HG02885 (cell line): ENCODE measurements at regions not wholly inside any gene's neighbourhood (a gene's known extent, or its start where the extent isn't known, plus 50 kb on each side); places are given as distances from the start of the nearest gene placed in this dataset.

Experiments
- ATAC-seq: cut with Tn5 transposase; IDR thresholded peaks from one replicate; pipeline ENCODE4 v1.9.1; 2021; ENCODE audit warnings: mild to moderate bottlenecking; ENCODE audit not compliant: unreplicated experiment, poor library complexity

DNA sequence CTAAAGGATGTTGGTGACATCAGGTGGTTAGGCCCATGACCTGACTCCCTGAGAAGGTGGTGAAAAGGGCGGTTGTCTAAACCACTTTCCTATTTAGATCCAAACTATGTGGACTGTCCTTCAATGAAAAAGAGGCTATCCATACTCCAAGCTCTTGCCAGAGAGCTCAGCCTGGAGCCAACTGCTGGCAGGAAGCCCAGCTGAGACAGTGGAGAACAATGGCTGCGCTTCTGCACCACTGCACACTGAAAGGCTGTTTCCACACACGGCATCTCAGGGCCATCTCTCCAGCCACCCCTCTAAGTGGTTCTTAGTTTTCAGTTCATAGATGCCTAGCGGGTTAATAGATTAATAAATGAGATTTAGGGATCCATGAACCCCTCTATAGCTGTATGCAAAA is 488.8 kb upstream of the ZMIZ1 start:
- no peak for ATAC-seq

DNA sequence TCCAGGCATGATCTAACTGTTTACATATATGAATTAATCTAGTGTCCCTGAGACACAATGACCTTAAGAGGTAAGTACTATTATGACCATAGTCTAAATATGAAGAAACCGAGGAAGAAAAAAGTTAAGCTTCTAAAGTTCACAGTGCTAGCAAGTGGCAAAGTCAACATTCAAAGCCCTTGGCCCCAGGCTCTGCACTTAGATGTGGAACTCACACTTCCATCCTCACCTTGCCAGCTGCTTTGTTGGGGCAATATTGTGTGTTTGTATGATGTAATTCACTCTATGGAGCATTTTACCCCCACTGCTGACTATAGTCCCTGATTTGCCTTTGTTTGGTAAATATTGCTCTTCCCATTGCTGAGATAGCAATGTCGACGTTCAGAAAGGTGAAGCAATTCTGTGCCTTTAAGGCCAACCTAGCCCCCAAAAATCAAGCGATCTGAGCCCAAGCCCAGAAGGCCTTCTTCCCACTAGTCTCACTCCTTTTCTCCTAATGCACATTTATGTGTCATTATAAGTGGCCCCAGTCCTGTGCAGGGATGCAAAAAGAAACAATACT is 487.6 kb upstream of the ZMIZ1 start:
- ATAC-seq = no peak

DNA sequence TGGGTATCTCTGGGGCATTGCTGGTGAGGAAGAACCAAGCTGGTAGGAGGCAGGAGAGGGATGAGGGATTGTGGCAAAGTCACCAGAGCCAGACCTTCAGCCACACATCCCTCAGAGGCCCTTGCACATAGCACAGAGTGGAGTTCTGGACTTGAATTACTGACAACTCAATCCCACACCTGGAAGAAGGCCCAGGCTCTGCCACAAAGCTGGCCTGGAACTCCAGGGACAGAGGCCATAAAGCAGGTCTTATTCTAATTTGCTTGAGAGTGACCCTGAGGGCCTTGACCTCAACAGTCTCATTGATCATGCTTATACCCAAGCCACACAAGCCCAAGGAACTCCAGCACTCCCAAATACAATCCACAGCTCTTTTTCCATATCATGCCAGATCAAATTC is 486.2 kb upstream of the ZMIZ1 start:
- no peak for ATAC-seq

- no peak for ATAC-seq
These were observed 484.5 kb upstream of the ZMIZ1 start for GRCh38 chr10:78584266-78584665.

- ATAC-seq = no peak
These were observed 484.1 kb upstream of the ZMIZ1 start for GRCh38 chr10:78584681-78585080.

- no peak for ATAC-seq
These were observed 482.8 kb upstream of the ZMIZ1 start for GRCh38 chr10:78585952-78586351.

- ATAC-seq = no peak
These were observed 480.5 kb upstream of the ZMIZ1 start for GRCh38 chr10:78588194-78588811.

DNA sequence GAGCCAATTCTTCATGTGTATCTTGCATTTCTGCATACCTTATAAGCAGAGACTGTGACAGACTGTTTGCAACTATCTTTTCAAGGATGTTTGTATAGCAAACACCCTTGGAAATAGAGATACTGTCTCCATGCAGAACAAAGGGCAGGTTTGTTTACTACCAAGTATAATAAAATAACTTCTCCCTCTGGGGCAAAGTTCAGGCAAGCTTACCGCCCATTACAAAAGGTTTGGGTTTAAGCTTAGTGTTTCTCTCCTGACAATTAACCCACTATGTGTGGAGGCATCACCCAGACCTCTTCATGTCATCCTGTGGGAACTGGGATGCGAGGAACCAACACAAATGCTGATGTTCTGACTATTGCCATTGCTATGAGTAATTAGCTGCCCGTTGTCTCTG is 479.1 kb upstream of the ZMIZ1 start:
- no peak for ATAC-seq

DNA sequence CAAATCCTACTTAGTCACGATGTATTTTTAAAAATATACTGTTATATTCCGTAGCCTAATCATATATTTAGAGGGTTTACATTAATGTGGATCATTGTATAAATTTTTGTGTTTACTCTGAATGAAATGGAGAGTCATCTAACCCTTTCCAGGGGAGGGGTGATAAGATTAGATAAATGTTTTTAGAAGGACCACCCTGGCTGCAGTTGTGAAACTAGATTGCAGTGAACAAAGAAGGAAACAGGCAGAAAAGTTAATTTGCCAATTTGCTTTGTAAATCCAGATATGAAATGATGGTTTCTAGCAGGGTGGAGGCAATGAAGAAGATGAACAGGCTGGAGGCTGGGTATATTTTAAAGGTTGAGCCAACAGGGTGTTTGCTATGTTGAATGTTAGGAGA is 477.7 kb upstream of the ZMIZ1 start:
- no peak for ATAC-seq

GRCh38 chr10:78594559-78595268 is 474.1 kb upstream of the ZMIZ1 start:
- ATAC-seq = no peak

DNA sequence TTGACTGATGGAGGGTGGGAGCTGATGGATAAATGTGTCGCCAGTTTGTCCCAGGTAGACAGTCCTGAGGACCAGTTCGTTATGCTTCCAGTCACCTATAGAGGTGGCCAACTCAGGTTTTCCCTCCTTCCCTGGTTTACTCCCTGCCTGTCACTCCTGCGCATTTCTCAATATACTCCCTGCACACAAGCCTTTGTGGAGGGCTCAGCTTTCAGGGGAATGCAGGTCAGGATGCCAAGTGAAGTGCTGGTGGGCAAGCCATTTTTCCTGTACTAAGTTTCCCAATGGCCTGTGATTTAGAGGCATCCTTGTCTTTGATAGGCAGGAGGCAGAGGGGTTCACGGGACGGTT is 473.5 kb upstream of the ZMIZ1 start:
- ATAC-seq = no peak

GRCh38 chr10:78596556-78596955 is 472.2 kb upstream of the ZMIZ1 start:
- no peak for ATAC-seq

GRCh38 chr10:78597796-78598555 is 470.8 kb upstream of the ZMIZ1 start:
- no peak for ATAC-seq

DNA sequence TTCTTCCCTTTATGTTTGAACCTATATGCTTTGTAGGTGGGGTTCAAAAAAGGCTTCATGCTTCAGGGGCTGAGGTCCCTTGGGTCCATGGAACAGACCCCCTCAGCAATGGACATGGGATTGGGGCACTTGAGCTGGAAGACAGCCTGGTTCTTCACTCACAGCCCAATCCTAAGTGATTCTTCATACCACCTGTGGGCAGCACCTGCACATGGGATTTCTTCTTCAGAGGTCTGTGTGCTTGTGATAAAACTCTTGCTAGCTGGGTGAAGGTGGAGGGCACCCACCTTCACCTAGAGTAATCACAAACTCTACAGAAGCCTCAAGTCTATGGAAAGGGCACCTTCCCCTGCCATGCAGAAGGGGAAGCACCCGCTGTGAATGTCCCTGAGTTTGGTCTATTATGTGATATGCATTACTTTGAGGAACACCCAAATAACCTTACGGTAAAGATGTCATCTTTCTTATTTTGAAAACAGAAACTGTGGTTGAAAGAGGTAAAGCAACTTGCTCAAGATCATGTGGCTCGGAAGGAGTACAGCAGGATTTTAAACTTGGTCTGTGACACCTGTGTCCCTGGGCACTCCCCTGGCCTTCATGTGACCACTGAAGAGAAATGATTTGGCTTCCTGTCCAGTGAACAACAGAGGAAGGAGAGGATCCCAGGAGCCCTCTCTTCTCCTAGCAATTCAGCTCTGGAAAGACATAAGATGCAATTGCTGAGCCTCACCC is 469.5 kb upstream of the ZMIZ1 start:
- ATAC-seq = no peak

DNA sequence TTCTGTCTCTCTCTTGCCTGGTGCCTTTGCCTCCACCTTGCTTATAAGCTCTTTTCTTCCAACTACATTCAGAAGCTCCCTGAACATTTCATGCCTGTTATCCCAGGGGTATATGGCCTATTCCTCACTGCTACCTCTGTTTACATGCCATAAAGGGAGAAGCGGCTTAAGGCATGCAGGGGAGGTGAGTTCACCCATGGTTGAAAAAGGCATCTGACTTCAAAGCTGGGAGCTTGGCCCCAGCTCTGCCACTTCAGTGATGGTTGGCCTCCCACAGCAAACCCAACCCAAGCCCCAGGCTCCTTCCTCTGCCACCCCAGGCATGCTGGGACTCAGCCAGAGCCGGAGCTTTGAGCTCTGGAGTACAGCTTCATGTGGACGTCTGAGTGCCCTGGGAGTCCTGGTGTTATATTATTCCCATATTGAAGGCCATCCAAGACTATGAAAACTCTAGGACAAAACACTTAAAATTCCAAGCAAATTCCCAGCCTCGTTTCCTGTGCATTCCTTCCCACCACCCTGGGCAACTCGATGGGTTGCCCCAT is 468.6 kb upstream of the ZMIZ1 start:
- no peak for ATAC-seq

DNA sequence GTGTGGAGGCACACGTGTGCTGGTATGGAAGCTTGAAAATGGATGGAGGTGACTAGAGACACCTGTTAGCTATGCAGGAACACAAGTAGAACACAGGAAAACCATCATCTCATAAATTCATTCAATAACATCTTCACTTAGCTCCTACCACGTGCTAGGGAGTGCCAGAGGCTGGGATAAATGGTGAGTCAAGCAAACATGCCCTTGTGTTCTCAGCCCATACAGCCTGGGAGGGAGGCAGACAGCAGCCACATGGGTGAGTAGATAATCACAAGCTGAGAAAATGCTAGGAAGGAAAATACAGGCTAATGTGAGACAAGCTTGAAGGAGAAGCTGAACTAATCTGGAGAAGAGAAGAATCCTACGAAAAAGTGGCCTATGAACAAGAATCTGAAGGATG is 468.0 kb upstream of the ZMIZ1 start:
- ATAC-seq = no peak

DNA sequence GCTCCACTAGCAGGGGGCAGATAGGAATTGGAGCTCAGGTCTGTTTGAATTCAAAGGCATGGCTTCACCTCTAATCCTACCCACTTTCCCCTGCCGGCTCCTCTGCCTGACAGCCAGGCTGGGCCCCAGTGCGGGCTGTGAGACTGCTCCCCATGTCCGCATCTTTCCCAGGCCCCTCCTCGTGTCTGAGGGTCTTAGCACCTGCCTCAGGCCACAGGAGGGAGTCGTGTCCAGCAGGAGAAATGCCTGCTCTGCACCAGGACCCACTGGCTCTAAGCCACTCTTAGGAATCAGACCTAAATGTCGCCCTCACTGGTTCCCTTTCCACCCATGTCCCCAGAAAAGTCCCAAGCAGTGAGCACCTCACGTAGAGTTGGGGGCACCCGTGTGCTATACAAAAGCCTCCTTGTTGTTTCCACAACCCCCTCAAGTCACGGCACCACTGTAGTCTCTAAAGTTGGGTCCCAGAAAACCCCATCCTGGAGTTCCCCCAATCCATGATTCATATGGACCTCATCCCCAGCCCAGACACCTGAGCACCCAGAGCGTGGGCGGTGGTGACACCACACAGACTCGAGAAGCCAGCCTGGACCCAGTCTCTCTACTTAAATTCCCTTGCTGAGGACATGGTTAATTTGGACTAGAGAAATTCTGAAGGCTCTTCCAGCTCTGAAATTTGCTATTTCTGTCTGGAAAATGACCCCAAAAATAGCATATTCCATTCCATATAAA is 466.4 kb upstream of the ZMIZ1 start:
- ATAC-seq = no peak

- no peak for ATAC-seq
These were observed 464.5 kb upstream of the ZMIZ1 start for GRCh38 chr10:78604286-78604685.

- ATAC-seq = no peak
These were observed 464.0 kb upstream of the ZMIZ1 start for GRCh38 chr10:78604721-78605120.
